Type B pancreatic cell (in vitro differentiated cells): ENCODE measurements at regions not wholly inside any gene's neighbourhood (a gene's known extent, or its start where the extent isn't known, plus 50 kb on each side); places are given as distances from the start of the nearest gene placed in this dataset.
"Not testable (repeated sequence)": the region's sequence is repeated elsewhere in the genome, so short reads cannot be mapped to it uniquely, and the experiment has no call there.

Experiments
- DNase-seq: peaks from one replicate; pipeline ENCODE4 v3.0.0; 2021; ENCODE audit warnings: mixed read lengths; ENCODE audit not compliant: unreplicated experiment; ENCODE audit errors: extremely low spot score
- H3K27ac Mint-ChIP-seq: 2 replicates; pipeline ENCODE4 v1.8.0; 2021; ENCODE audit warnings: mild to moderate bottlenecking, mixed read lengths
- H3K27me3 Mint-ChIP-seq: 2 replicates; pipeline ENCODE4 v1.8.0; 2021; ENCODE audit warnings: mixed read lengths
- H3K36me3 Mint-ChIP-seq: 2 replicates; pipeline ENCODE4 v1.8.0; 2021; ENCODE audit warnings: mixed read lengths
- H3K4me1 Mint-ChIP-seq: one replicate; pipeline ENCODE4 v1.8.0; 2021; ENCODE audit warnings: mixed read lengths; ENCODE audit not compliant: unreplicated experiment
- H3K4me3 Mint-ChIP-seq: 2 replicates; pipeline ENCODE4 v1.8.0; 2021; ENCODE audit warnings: mild to moderate bottlenecking, mixed read lengths
- H3K9me3 Mint-ChIP-seq: 2 replicates; pipeline ENCODE4 v1.8.0; 2021; ENCODE audit warnings: mixed read lengths
- CTCF ChIP-seq: fragments of 200-600 bp; sonication (generic); conservative IDR thresholded peaks from 2 replicates; pipeline ENCODE4 v1.5.0; 2021; ENCODE audit warnings: antibody characterized with exemption, mild to moderate bottlenecking

GRCh38 chr4:13815231-13815630 is 187.7 kb upstream of the BOD1L1 start:
- Mint-ChIP-seq H3K27ac (no peak overlapping the region), H3K9me3 (no peaks in the 10 kb centered on the region), H3K4me1 (no peaks in the 10 kb centered on the region), H3K27me3 (no peaks in the 10 kb centered on the region), H3K4me3 (no peak overlapping the region), H3K36me3 (no peaks in the 10 kb centered on the region)
- no peak for TF ChIP-seq CTCF
- DNase-seq, result no peak

GRCh38 chr4:13816472-13816871 is 188.9 kb upstream of the BOD1L1 start:
- H3K36me3 Mint-ChIP-seq, result no peaks in the 10 kb centered on the region
- TF ChIP-seq CTCF, result no peak
- H3K4me3 Mint-ChIP-seq, result no peak overlapping the region
- no peaks in the 10 kb centered on the region for H3K9me3 Mint-ChIP-seq
- no peaks in the 10 kb centered on the region for H3K27me3 Mint-ChIP-seq
- no peak overlapping the region for H3K27ac Mint-ChIP-seq
- no peak for DNase-seq
- H3K4me1 Mint-ChIP-seq, result no peaks in the 10 kb centered on the region

- no peak for TF ChIP-seq CTCF
- no peak overlapping the region for H3K27ac Mint-ChIP-seq
- H3K27me3 Mint-ChIP-seq, result peaks cover 2% of the 10 kb centered on the region
- H3K36me3 Mint-ChIP-seq, result no peaks in the 10 kb centered on the region
- no peaks in the 10 kb centered on the region for H3K4me1 Mint-ChIP-seq
- no peak for DNase-seq
- no peak overlapping the region for H3K4me3 Mint-ChIP-seq
- peaks cover 11% of the 10 kb centered on the region for H3K9me3 Mint-ChIP-seq
These were observed 194.0 kb upstream of the BOD1L1 start for GRCh38 chr4:13821522-13821921.

- H3K36me3 Mint-ChIP-seq, DNase-seq, H3K4me1 Mint-ChIP-seq, H3K4me3 Mint-ChIP-seq, H3K27me3 Mint-ChIP-seq, H3K27ac Mint-ChIP-seq: not testable (repeated sequence)
- H3K9me3 Mint-ChIP-seq, result peaks cover 11% of the 10 kb centered on the region
These were observed 198.3 kb upstream of the BOD1L1 start for GRCh38 chr4:13825822-13826221.

GRCh38 chr4:13829457-13829856 is 201.9 kb upstream of the BOD1L1 start:
- no peak overlapping the region for H3K27ac Mint-ChIP-seq
- H3K36me3 Mint-ChIP-seq, result no peaks in the 10 kb centered on the region
- no peaks in the 10 kb centered on the region for H3K4me1 Mint-ChIP-seq
- no peak overlapping the region for H3K4me3 Mint-ChIP-seq
- no peak for TF ChIP-seq CTCF
- H3K27me3 Mint-ChIP-seq, result peaks cover 14% of the 10 kb centered on the region
- DNase-seq, result no peak
- H3K9me3 Mint-ChIP-seq, result peaks cover 4% of the 10 kb centered on the region

GRCh38 chr4:13830449-13830848 is 202.9 kb upstream of the BOD1L1 start:
- no peaks in the 10 kb centered on the region for H3K36me3 Mint-ChIP-seq
- H3K4me1 Mint-ChIP-seq, result no peaks in the 10 kb centered on the region
- H3K27ac Mint-ChIP-seq, result no peak overlapping the region
- TF ChIP-seq CTCF, result no peak
- no peaks in the 10 kb centered on the region for H3K9me3 Mint-ChIP-seq
- H3K27me3 Mint-ChIP-seq, result peaks cover 14% of the 10 kb centered on the region
- no peak for DNase-seq
- no peak overlapping the region for H3K4me3 Mint-ChIP-seq
